GM13977 (cell line): ENCODE measurements at regions not wholly inside any gene's neighbourhood (a gene's known extent, or its start where the extent isn't known, plus 50 kb on each side); places are given as distances from the start of the nearest gene placed in this dataset.

Source experiments
- DNase-seq: peaks from one replicate; pipeline ENCODE4 v3.0.0; 2012; ENCODE audit warnings: low spot score
- CTCF ChIP-seq: IDR thresholded peaks from 2 replicates; pipeline ENCODE4 v1.5.1; 2012; ENCODE audit warnings: mild to moderate bottlenecking, control low read depth; ENCODE audit not compliant: insufficient read depth; ENCODE audit errors: extremely low read depth, missing control alignments
- in situ Hi-C: fragments of 300-500 bp; cut with MboI; formaldehyde crosslinking; loops from one replicate; pipeline ENCODE4 v1.12.0; 2022; ENCODE audit warnings: low sequenced_read_pairs, low pct_unique_long_range_greater_than_20kb, mixed read lengths, inconsistent platforms; ENCODE audit not compliant: unreplicated experiment

GRCh38 chr10:120012131-120012400 lies 119.5 kb downstream of the SEC23IP start:
- TF ChIP-seq CTCF = no peak
- in situ Hi-C loops = no loop called here
- DNase-seq = no peak

- in situ Hi-C loops = no loop called here
- no peak for DNase-seq
- TF ChIP-seq CTCF = no peak
These were observed 120.0 kb downstream of the SEC23IP start for GRCh38 chr10:120012566-120012965.

GRCh38 chr10:120014031-120014430 lies 121.5 kb downstream of the SEC23IP start:
- DNase-seq = no peak
- in situ Hi-C loops = no loop called here
- TF ChIP-seq CTCF = no peak

GRCh38 chr10:120015064-120015463 lies 122.5 kb downstream of the SEC23IP start:
- no peak for DNase-seq
- TF ChIP-seq CTCF = no peak
- in situ Hi-C loops = no loop called here

GRCh38 chr10:120016906-120017305 lies 124.4 kb downstream of the SEC23IP start:
- in situ Hi-C loops = no loop called here
- no peak for DNase-seq
- TF ChIP-seq CTCF = no peak

- no peak for DNase-seq
- no peak for TF ChIP-seq CTCF
- in situ Hi-C loops = no loop called here
These were observed 125.3 kb downstream of the SEC23IP start for GRCh38 chr10:120017733-120018417.

GRCh38 chr10:120018695-120019094 lies 126.2 kb downstream of the SEC23IP start:
- DNase-seq = no peak
- in situ Hi-C loops = no loop called here
- TF ChIP-seq CTCF = no peak
